Upper lobe of left lung (tissue), 6 donors: ENCODE measurements at regions not wholly inside any gene's neighbourhood (a gene's known extent, or its start where the extent isn't known, plus 50 kb on each side); places are given as distances from the start of the nearest gene placed in this dataset.
A peak's percentile ranks its signal among the peaks of the same experiment; 100 is the strongest.

Experiments used
- ATAC-seq, 2 donors: fragments of 200-7000 bp; cut with Tn5 transposase; one replicate each; pipeline ENCODE4 v1.9.1; 2022; ENCODE audit warnings: mild to moderate bottlenecking in 2 of 2, moderate library complexity in 2 of 2; ENCODE audit not compliant: low FRiP score in 2 of 2
- DNase-seq, 2 donors: peaks; one replicate each; pipeline ENCODE4 v3.0.0-alpha.2; 2019 to 2020
- H3K27ac ChIP-seq, 4 donors: fragments of 200-600 bp; sonication (generic); one replicate each; pipeline ENCODE4 v1.5.1; 2016 to 2019
- H3K27me3 ChIP-seq, 4 donors: fragments of 200-600 bp; sonication (generic); one replicate each; pipeline ENCODE4 v1.5.1; 2017 to 2019
- H3K36me3 ChIP-seq, 4 donors: fragments of 200-600 bp; sonication (generic); one replicate each; pipeline ENCODE4 v1.5.1; 2016 to 2019
- H3K4me1 ChIP-seq, 4 donors: fragments of 200-600 bp; sonication (generic); one replicate each; pipeline ENCODE4 v1.5.1; 2018 to 2019
- H3K4me3 ChIP-seq, 4 donors: fragments of 200-600 bp; sonication (generic); one replicate each; pipeline ENCODE4 v1.5.1; 2017 to 2019; ENCODE audit warnings: mild to moderate bottlenecking in 2 of 4, moderate library complexity in 1 of 4
- H3K9me3 ChIP-seq, 4 donors: fragments of 200-600 bp; sonication (generic); one replicate each; pipeline ENCODE4 v1.5.1; 2018 to 2019
- EP300 ChIP-seq, 4 donors: sonication (generic); formaldehyde crosslinking; IDR thresholded peaks; one replicate each; pipeline ENCODE4 v1.5.1; 2017; ENCODE audit warnings: antibody characterized with exemption in 4 of 4, control low read depth in 2 of 4
- POLR2A ChIP-seq, 4 donors: fragments of 450-650 bp; IDR thresholded peaks; one replicate each; pipeline ENCODE4 v1.5.1; 2016 to 2017; ENCODE audit warnings: antibody characterized with exemption in 4 of 4, mild to moderate bottlenecking in 2 of 4
- POLR2AphosphoS5 ChIP-seq, 2 donors: sonication (generic); formaldehyde crosslinking; IDR thresholded peaks; one replicate each; pipeline ENCODE4 v1.5.1; 2017; ENCODE audit warnings: antibody characterized with exemption in 2 of 2
- WGBS, 2 donors: methylation state at CpG; one replicate each; pipeline ENCODE4 v1.1.5; 2017 to 2018; 5-methylcytosine and 5-hydroxymethylcytosine counted together
- TF ChIP-seq, protein P1 (sequence below), 6 experiments: fragments of 450-650 bp in 4 of 6; fragments of 200-600 bp in 2 of 6; sonication (generic) in 2 of 6; IDR thresholded peaks; one replicate each; pipeline ENCODE4 v1.5.1; 2016 to 2019; ENCODE audit warnings: antibody characterized with exemption in 6 of 6
- donor health status: DM: no; HTN: no; CAD: no; lungs with moderate emphysema.
- donor health status: DM: no; HTN: yes; CAD: no; lungs with severe emphysema.

DNA sequence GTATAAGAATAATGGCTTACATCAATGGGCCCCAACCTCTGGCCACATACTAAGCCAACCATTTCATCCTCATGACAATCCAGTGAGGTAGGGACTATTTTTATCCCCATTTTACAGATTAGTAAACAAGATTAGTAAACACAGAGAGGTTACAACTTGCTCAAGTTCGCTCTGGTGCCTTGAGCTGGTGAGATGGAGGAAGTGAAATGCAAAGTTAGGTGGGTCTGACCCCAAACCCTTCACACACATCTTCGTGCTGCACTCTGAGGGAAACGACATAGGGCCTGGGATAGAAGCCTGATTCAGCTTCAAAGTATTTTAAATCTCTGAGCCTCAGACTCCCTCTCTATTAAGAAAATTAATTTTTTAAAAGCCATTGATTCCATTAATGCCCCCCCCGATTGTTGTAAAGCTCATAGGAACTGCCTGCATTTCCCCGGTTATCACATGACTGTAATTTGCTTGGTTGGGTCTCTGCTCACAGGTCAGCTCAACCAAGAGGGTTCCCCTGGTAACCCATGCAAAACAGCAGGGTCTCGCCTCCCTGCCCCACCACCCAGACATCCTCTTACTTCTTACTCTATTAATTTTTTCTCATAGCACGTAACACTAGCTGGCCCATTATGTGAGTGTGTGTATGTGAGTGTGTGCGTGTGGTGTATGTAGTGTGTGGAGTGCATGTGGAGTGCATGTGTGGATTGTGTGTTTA is 221.2 kb downstream of the MAFB start:
- no peaks in the 10 kb centered on the region for H3K36me3 ChIP-seq
- TF ChIP-seq POLR2AphosphoS5 (IDR thresholded peaks at IDR 0.05) (no peak), POLR2A (IDR thresholded peaks at IDR 0.05) (no peak), EP300 (IDR thresholded peaks at IDR 0.05) (no peak)
- TF ChIP-seq, protein P1, sequence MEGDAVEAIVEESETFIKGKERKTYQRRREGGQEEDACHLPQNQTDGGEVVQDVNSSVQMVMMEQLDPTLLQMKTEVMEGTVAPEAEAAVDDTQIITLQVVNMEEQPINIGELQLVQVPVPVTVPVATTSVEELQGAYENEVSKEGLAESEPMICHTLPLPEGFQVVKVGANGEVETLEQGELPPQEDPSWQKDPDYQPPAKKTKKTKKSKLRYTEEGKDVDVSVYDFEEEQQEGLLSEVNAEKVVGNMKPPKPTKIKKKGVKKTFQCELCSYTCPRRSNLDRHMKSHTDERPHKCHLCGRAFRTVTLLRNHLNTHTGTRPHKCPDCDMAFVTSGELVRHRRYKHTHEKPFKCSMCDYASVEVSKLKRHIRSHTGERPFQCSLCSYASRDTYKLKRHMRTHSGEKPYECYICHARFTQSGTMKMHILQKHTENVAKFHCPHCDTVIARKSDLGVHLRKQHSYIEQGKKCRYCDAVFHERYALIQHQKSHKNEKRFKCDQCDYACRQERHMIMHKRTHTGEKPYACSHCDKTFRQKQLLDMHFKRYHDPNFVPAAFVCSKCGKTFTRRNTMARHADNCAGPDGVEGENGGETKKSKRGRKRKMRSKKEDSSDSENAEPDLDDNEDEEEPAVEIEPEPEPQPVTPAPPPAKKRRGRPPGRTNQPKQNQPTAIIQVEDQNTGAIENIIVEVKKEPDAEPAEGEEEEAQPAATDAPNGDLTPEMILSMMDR (IDR thresholded peaks at IDR 0.05): no peak
- H3K9me3 ChIP-seq: no peaks in the 10 kb centered on the region
- no peak overlapping the region for H3K4me3 ChIP-seq
- ATAC-seq: no peak
- no peaks in the 10 kb centered on the region for H3K27me3 ChIP-seq
- 92 to 93% methylated on average over 8 of the region's 8 CpGs for WGBS, 2 donors
- no peak overlapping the region for H3K27ac ChIP-seq
- no peak for DNase-seq
- H3K4me1 ChIP-seq: peaks cover 6 to 11% (median 7%) of the 10 kb centered on the region in 4 donors

DNA sequence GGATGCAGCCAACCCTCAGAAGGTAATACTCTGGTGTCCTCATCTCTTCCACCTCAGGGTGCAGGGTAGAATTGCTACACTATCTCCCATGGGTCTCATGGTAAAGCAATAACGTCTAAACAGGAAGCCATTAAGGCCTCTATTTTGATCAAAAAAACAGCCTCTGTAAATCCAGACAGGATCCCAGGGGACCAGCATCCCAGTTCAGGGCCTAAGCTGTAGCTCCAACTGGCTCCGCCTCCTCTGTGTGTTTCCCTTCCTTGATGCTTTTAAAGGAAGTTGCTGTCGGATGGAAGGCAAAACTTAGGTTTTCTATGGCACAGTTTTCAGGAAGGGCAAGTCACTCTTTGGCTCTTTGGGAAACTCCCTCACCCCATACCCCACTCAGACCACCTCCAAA is 222.0 kb downstream of the MAFB start:
- Histone ChIP-seq H3K4me3 (no peak overlapping the region), H3K36me3 (no peaks in the 10 kb centered on the region), H3K4me1 (peaks cover 6 to 11% (median 8%) of the 10 kb centered on the region in 4 donors), H3K27me3 (no peaks in the 10 kb centered on the region), H3K27ac (no peak overlapping the region), H3K9me3 (no peaks in the 10 kb centered on the region)
- DNase-seq (no peak), ATAC-seq (no peak)
- TF ChIP-seq EP300 (IDR thresholded peaks at IDR 0.05): no peak
- no peak for TF ChIP-seq POLR2AphosphoS5 (IDR thresholded peaks at IDR 0.05)
- TF ChIP-seq, protein P1 (IDR thresholded peaks at IDR 0.05): no peak
- TF ChIP-seq POLR2A (IDR thresholded peaks at IDR 0.05): no peak
- 61 to 68% methylated on average over 3 of the region's 3 CpGs for WGBS, 2 donors

DNA sequence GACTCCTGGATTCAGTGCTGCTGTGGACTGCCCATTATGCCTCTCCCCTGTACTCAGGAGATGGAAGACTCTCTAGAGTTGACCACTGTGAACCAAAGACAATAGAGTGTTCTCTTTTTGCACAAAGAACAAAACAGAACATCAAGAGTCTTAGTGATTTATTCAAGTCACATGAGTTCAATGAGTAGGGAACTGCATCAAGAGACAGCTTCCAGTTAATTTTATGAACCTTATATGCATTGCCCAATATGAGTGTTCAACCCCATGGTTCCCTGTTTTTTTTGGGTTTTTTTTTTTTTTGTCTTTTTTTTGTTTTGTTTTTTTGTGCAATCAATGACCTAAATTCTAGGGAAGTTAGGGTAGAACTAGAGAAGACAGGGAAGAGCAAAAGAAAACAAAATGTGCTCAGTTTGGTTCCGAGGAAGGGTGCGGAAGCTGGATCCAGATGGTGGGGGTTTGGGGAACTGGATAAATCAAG is 224.3 kb downstream of the MAFB start:
- WGBS, 2 donors: 56 to 93% methylated on average over 2 of the region's 2 CpGs
- peak in 1 of 2 donors; percentile 70 for ATAC-seq
- H3K4me1 ChIP-seq: peaks cover 0 to 10% (median 0%) of the 10 kb centered on the region in 4 donors
- no peak for DNase-seq
- H3K9me3 ChIP-seq: no peaks in the 10 kb centered on the region
- H3K27me3 ChIP-seq: no peaks in the 10 kb centered on the region
- H3K4me3 ChIP-seq: no peak overlapping the region
- H3K27ac ChIP-seq: peak overlapping the region in 3 of 4 donors; percentile 42 to 76 (median 60)
- TF ChIP-seq EP300 (IDR thresholded peaks at IDR 0.05) (peak in 1 of 4 donors; percentile 25), POLR2AphosphoS5 (IDR thresholded peaks at IDR 0.05) (no peak), POLR2A (IDR thresholded peaks at IDR 0.05) (peak in 1 of 4 donors; percentile 25)
- TF ChIP-seq, protein P1 (IDR thresholded peaks at IDR 0.05): no peak
- H3K36me3 ChIP-seq: no peaks in the 10 kb centered on the region

DNA sequence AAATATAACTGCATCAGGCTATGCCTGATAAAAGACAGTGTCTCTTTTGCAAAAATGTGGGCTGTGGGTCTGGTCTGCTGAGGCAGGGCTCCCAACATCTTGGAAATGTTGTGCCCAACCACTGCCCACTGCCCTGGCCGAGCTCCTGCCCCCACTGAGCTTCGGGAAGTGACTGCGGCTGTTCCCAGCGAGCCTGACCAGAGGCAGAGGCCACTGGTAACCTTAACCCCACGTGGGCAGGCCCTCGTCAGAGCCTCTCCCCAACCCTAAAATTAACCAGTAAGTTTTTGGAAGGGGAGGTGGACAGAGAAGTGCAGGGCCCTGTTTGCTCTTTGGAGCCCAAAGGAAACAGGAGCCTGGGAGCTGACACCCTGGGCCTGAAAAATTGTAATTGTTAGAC is 225.9 kb downstream of the MAFB start:
- no peak for DNase-seq
- Histone ChIP-seq H3K27me3 (no peaks in the 10 kb centered on the region), H3K27ac (peak overlapping the region in 2 of 4 donors; percentile 48 to 68), H3K9me3 (no peaks in the 10 kb centered on the region), H3K4me3 (no peak overlapping the region), H3K4me1 (peaks cover 0 to 10% (median 0%) of the 10 kb centered on the region in 4 donors), H3K36me3 (no peaks in the 10 kb centered on the region)
- 53 to 60% methylated on average over 1 to 6 of the region's 6 CpGs for WGBS, 2 donors
- peak in 1 of 2 donors; percentile 16 for ATAC-seq
- TF ChIP-seq EP300 (IDR thresholded peaks at IDR 0.05) (no peak), POLR2A (IDR thresholded peaks at IDR 0.05) (peak in 1 of 4 donors; percentile 27)

DNA sequence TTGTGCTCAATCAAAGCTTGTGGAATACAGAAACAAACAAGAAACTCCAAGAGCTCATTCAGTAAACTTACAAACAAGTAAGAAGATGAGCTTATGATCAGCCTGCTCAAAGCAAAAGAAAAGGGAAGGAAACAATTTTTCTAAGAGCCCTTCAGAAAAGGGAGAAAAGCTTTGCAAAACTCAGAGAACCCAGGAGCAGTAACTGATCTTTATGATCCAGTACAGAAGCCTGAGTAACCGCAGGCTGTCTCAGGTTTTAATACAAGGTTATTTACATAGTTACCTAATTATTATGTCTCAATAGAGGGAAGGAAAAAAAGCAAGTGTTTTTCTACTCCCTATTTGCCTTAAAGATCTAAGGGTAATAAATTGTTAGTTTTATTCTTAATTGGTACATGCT is 226.5 kb downstream of the MAFB start:
- no peak for DNase-seq
- H3K27me3 ChIP-seq: no peaks in the 10 kb centered on the region
- TF ChIP-seq POLR2AphosphoS5 (IDR thresholded peaks at IDR 0.05) (no peak), EP300 (IDR thresholded peaks at IDR 0.05) (no peak)
- TF ChIP-seq, protein P1 (IDR thresholded peaks at IDR 0.05): no peak
- ATAC-seq: no peak
- WGBS, 2 donors: 53 to 55% methylated on average over 1 of the region's 1 CpG
- H3K4me3 ChIP-seq: no peak overlapping the region
- H3K27ac ChIP-seq: peak overlapping the region in 1 of 4 donors; percentile 68
- H3K4me1 ChIP-seq: peaks cover 0 to 10% (median 0%) of the 10 kb centered on the region in 4 donors
- H3K36me3 ChIP-seq: no peaks in the 10 kb centered on the region
- H3K9me3 ChIP-seq: no peaks in the 10 kb centered on the region
